ENCODE measurements at regions not wholly inside any gene's neighbourhood (a gene's known extent, or its start where the extent isn't known, plus 50 kb on each side); places are given as distances from the start of the nearest gene placed in this dataset.

- H3K9me3 ChIP-seq (ENCODE audit: low read length) = peaks cover 6% of the 10 kb centered on the region; the same call in 1 of the 2 replicates
- intact Hi-C loops (cut with micrococcal nuclease) = no loop called here
- no TSS peak for BruUV-seq (replicated peaks)
- peaks cover 6% of the 10 kb centered on the region; the same call in 1 of the 2 replicates for H3K27me3 ChIP-seq (ENCODE audit: low read length)
- H3K4me1 ChIP-seq (ENCODE audit: insufficient read depth, low read length) = no peaks in the 10 kb centered on the region
- no peaks in the 10 kb centered on the region for H3K9me2 ChIP-seq (replicated peaks; ENCODE audit: low read length)
- no peaks in the 10 kb centered on the region for H3K79me2 ChIP-seq (ENCODE audit: low read length)
- CTCF ChIA-PET = no interaction called here
- H3F3A ChIP-seq (ENCODE audit: low read length, unreplicated experiment) = no peaks in the 10 kb centered on the region
- TF ChIP-seq EZH2phosphoT487 (IDR thresholded peaks at IDR 0.05; ENCODE audit: borderline replicate concordance, low read length) (no peak), EZH2 (IDR thresholded peaks at IDR 0.05; ENCODE audit: low read length, unreplicated experiment) (no peak), CTCF (conservative IDR thresholded peaks at IDR 0.05; ENCODE audit: low read depth, low read length) (no peak)
- no peak overlapping the region for H3K27ac ChIP-seq (ENCODE audit: low read length)
- no peak for ATAC-seq
- no peak overlapping the region for H3K9ac ChIP-seq (ENCODE audit: low read length)
- no peaks in the 10 kb centered on the region for H3K36me3 ChIP-seq (ENCODE audit: low read depth, low read length)
- H2AFZ ChIP-seq (ENCODE audit: low read length) = no peak overlapping the region
- H3K4me2 ChIP-seq (ENCODE audit: low read length) = no peak overlapping the region
- H4K20me1 ChIP-seq (ENCODE audit: low read length) = no peaks in the 10 kb centered on the region
- no peak for DNase-seq
- no peak overlapping the region for H3K4me3 ChIP-seq (ENCODE audit: low read length)
- POLR2A ChIA-PET (ENCODE audit: unreplicated experiment) = no interaction called here
Measured at GRCh38 chr15:25556136-25556535, 117.3 kb upstream of the UBE3A start.

GRCh38 chr15:25554640-25555039, 115.8 kb upstream of the UBE3A start:
- H3K9me3 ChIP-seq (ENCODE audit: low read length) = 0 out of 2 replicates have a peak, but pooled peaks cover 6% of the 10 kb centered on the region
- no peaks in the 10 kb centered on the region for H3K9me2 ChIP-seq (replicated peaks; ENCODE audit: low read length)
- no peaks in the 10 kb centered on the region for H3K79me2 ChIP-seq (ENCODE audit: low read length)
- H3K4me1 ChIP-seq (ENCODE audit: insufficient read depth, low read length) = no peaks in the 10 kb centered on the region
- POLR2A ChIA-PET (ENCODE audit: unreplicated experiment) = no interaction called here
- ATAC-seq (no peak), DNase-seq (no peak)
- no peaks in the 10 kb centered on the region for H3F3A ChIP-seq (ENCODE audit: low read length, unreplicated experiment)
- H3K36me3 ChIP-seq (ENCODE audit: low read depth, low read length) = no peaks in the 10 kb centered on the region
- intact Hi-C loops (cut with micrococcal nuclease) = no loop called here
- no TSS peak for BruUV-seq (replicated peaks)
- H3K27ac ChIP-seq (ENCODE audit: low read length) = no peak overlapping the region
- CTCF ChIA-PET = no interaction called here
- no peak overlapping the region for H2AFZ ChIP-seq (ENCODE audit: low read length)
- H4K20me1 ChIP-seq (ENCODE audit: low read length) = no peaks in the 10 kb centered on the region
- H3K4me3 ChIP-seq (ENCODE audit: low read length) = no peak overlapping the region
- H3K27me3 ChIP-seq (ENCODE audit: low read length) = peaks cover 4% of the 10 kb centered on the region; the same call in 1 of the 2 replicates
- H3K9ac ChIP-seq (ENCODE audit: low read length) = no peak overlapping the region
- TF ChIP-seq EZH2phosphoT487 (IDR thresholded peaks at IDR 0.05; ENCODE audit: borderline replicate concordance, low read length) (no peak), CTCF (conservative IDR thresholded peaks at IDR 0.05; ENCODE audit: low read depth, low read length) (no peak), EZH2 (IDR thresholded peaks at IDR 0.05; ENCODE audit: low read length, unreplicated experiment) (no peak)
- H3K4me2 ChIP-seq (ENCODE audit: low read length) = no peak overlapping the region

- Histone ChIP-seq H3K9me2 (replicated peaks; ENCODE audit: low read length) (no peaks in the 10 kb centered on the region), H3K27me3 (ENCODE audit: low read length) (0 out of 2 replicates have a peak, but pooled peaks cover 3% of the 10 kb centered on the region), H4K20me1 (ENCODE audit: low read length) (no peaks in the 10 kb centered on the region), H3K9me3 (ENCODE audit: low read length) (no peaks in the 10 kb centered on the region), H3K4me3 (ENCODE audit: low read length) (no peak overlapping the region), H3K79me2 (ENCODE audit: low read length) (no peaks in the 10 kb centered on the region), H3K27ac (ENCODE audit: low read length) (no peak overlapping the region), H2AFZ (ENCODE audit: low read length) (no peak overlapping the region), H3K4me2 (ENCODE audit: low read length) (no peak overlapping the region), H3K4me1 (ENCODE audit: insufficient read depth, low read length) (peaks cover 5% of the 10 kb centered on the region; the same call in 1 of the 2 replicates), H3K36me3 (ENCODE audit: low read depth, low read length) (no peaks in the 10 kb centered on the region), H3K9ac (ENCODE audit: low read length) (no peak overlapping the region), H3F3A (ENCODE audit: low read length, unreplicated experiment) (no peaks in the 10 kb centered on the region)
- CTCF ChIA-PET = no interaction called here
- intact Hi-C loops (cut with micrococcal nuclease) = no loop called here
- BruUV-seq (replicated peaks) = no TSS peak
- ATAC-seq (no peak), DNase-seq (no peak)
- no peak for TF ChIP-seq CTCF (conservative IDR thresholded peaks at IDR 0.05; ENCODE audit: low read depth, low read length)
- no peak for TF ChIP-seq EZH2phosphoT487 (IDR thresholded peaks at IDR 0.05; ENCODE audit: borderline replicate concordance, low read length)
- no peak for TF ChIP-seq EZH2 (IDR thresholded peaks at IDR 0.05; ENCODE audit: low read length, unreplicated experiment)
- POLR2A ChIA-PET (ENCODE audit: unreplicated experiment) = no interaction called here
Measured at GRCh38 chr15:25548600-25548999, 109.8 kb upstream of the UBE3A start.

Data from PC-3 (cell line).